ENCODE measurements at regions not wholly inside any gene's neighbourhood (a gene's known extent, or its start where the extent isn't known, plus 50 kb on each side); places are given as distances from the start of the nearest gene placed in this dataset.

GRCh38 chr1:78834201-78834741 lies 172.3 kb downstream of the ADGRL4 start:
- TF ChIP-seq, protein P1, sequence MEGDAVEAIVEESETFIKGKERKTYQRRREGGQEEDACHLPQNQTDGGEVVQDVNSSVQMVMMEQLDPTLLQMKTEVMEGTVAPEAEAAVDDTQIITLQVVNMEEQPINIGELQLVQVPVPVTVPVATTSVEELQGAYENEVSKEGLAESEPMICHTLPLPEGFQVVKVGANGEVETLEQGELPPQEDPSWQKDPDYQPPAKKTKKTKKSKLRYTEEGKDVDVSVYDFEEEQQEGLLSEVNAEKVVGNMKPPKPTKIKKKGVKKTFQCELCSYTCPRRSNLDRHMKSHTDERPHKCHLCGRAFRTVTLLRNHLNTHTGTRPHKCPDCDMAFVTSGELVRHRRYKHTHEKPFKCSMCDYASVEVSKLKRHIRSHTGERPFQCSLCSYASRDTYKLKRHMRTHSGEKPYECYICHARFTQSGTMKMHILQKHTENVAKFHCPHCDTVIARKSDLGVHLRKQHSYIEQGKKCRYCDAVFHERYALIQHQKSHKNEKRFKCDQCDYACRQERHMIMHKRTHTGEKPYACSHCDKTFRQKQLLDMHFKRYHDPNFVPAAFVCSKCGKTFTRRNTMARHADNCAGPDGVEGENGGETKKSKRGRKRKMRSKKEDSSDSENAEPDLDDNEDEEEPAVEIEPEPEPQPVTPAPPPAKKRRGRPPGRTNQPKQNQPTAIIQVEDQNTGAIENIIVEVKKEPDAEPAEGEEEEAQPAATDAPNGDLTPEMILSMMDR (IDR thresholded peaks at IDR 0.05; ENCODE audit: low read depth, low read length, missing input control), result no peak
- TF ChIP-seq GABPA (IDR thresholded peaks at IDR 0.05 in 1 of 2, conservative IDR thresholded peaks at IDR 0.05 in 1 of 2) (no peak), MAX (IDR thresholded peaks at IDR 0.05) (no peak), JUND (IDR thresholded peaks at IDR 0.05) (no peak), EGR1 (IDR thresholded peaks at IDR 0.05; ENCODE audit: low read depth in 2 of 2) (no peak)
